Ishikawa (cell line): ENCODE measurements at regions not wholly inside any gene's neighbourhood (a gene's known extent, or its start where the extent isn't known, plus 50 kb on each side); places are given as distances from the start of the nearest gene placed in this dataset.
A peak's percentile ranks its signal among the peaks of the same experiment; 100 is the strongest.

Experiments used
- CEBPB ChIP-seq: IDR thresholded peaks from 2 replicates; pipeline ENCODE4 v1.6.1; 2012
- CREB1 ChIP-seq: IDR thresholded peaks from 2 replicates; pipeline ENCODE4 v1.6.1; 2012; ENCODE audit warnings: low read depth
- EGR1 ChIP-seq: IDR thresholded peaks from 2 replicates; pipeline ENCODE4 v1.6.1; 2012
- EP300 ChIP-seq: IDR thresholded peaks from 2 replicates; pipeline ENCODE4 v1.6.1; 2012; ENCODE audit warnings: borderline replicate concordance
- FOXM1 ChIP-seq: IDR thresholded peaks from 2 replicates; pipeline ENCODE4 v1.6.1; 2012; ENCODE audit warnings: low read depth, borderline replicate concordance
- NFIC ChIP-seq: IDR thresholded peaks from 2 replicates; pipeline ENCODE4 v1.6.1; 2012
- RAD21 ChIP-seq: IDR thresholded peaks from 2 replicates; pipeline ENCODE4 v1.6.1; 2012; ENCODE audit warnings: low read depth
- TAF1 ChIP-seq: IDR thresholded peaks from 2 replicates; pipeline ENCODE4 v1.6.1; 2012; ENCODE audit warnings: low read depth, mild to moderate bottlenecking
- TCF12 ChIP-seq: IDR thresholded peaks from 2 replicates; pipeline ENCODE4 v1.6.1; 2012; ENCODE audit warnings: low read depth
- TEAD4 ChIP-seq: IDR thresholded peaks from 2 replicates; pipeline ENCODE4 v1.6.1; 2012
- YY1 ChIP-seq: IDR thresholded peaks from 2 replicates; pipeline ENCODE4 v1.6.1; 2012; ENCODE audit warnings: low read depth
- ZBTB7A ChIP-seq: IDR thresholded peaks from 2 replicates; pipeline ENCODE4 v1.6.1; 2012; ENCODE audit warnings: low read depth
- TF ChIP-seq, protein P1 (sequence below): IDR thresholded peaks from 2 replicates; pipeline ENCODE4 v1.6.1; 2012
- TF ChIP-seq, protein P2 (sequence below): IDR thresholded peaks from 2 replicates; pipeline ENCODE4 v1.6.1; 2012; ENCODE audit warnings: low read depth, mild to moderate bottlenecking
- TF ChIP-seq, protein P3 (sequence below): IDR thresholded peaks from 2 replicates; pipeline ENCODE4 v1.6.1; 2012

DNA sequence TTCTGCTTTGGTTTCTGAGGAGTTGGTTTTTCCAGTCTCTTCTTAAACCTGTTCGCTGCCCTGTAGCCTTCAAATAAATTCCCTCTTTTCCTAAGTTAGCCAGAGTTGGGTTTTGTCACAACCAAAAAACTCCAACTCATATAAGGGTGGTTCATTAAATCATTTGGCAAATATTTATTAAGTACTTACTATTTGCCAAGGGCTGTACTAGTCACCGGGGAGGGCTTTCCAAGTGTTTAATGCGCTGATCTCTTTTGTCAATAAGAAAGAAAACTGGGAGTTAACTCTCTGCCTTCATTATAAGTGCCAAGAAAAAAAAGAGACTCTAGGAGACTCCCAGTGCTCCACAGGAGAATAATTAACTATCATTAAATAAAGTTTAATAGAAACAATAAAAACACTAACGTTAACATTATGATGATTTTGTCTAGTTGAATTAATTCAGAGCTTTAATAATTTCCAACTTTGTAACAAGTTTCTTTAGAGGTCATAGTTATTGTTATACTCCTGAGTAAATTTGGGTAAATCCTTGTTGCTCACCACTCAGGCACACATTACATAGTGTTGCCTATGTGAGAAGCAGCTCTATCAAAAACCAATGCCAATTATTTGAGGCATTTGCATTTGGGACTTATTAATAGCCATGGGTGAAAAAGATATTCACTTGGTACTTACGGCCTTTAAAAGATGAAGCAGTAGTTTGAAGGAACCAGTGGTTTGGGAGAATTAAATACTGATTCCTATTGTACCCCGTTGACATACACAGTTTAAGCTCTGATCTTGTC, 122.5 kb upstream of the TEX13D start:
- TF ChIP-seq TCF12 (no peak), NFIC (no peak), RAD21 (no peak), YY1 (no peak), EGR1 (no peak), EP300 (no peak), CREB1 (no peak)
- TF ChIP-seq, protein P1, sequence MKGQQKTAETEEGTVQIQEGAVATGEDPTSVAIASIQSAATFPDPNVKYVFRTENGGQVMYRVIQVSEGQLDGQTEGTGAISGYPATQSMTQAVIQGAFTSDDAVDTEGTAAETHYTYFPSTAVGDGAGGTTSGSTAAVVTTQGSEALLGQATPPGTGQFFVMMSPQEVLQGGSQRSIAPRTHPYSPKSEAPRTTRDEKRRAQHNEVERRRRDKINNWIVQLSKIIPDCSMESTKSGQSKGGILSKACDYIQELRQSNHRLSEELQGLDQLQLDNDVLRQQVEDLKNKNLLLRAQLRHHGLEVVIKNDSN = no peak
- TF ChIP-seq, protein P2, sequence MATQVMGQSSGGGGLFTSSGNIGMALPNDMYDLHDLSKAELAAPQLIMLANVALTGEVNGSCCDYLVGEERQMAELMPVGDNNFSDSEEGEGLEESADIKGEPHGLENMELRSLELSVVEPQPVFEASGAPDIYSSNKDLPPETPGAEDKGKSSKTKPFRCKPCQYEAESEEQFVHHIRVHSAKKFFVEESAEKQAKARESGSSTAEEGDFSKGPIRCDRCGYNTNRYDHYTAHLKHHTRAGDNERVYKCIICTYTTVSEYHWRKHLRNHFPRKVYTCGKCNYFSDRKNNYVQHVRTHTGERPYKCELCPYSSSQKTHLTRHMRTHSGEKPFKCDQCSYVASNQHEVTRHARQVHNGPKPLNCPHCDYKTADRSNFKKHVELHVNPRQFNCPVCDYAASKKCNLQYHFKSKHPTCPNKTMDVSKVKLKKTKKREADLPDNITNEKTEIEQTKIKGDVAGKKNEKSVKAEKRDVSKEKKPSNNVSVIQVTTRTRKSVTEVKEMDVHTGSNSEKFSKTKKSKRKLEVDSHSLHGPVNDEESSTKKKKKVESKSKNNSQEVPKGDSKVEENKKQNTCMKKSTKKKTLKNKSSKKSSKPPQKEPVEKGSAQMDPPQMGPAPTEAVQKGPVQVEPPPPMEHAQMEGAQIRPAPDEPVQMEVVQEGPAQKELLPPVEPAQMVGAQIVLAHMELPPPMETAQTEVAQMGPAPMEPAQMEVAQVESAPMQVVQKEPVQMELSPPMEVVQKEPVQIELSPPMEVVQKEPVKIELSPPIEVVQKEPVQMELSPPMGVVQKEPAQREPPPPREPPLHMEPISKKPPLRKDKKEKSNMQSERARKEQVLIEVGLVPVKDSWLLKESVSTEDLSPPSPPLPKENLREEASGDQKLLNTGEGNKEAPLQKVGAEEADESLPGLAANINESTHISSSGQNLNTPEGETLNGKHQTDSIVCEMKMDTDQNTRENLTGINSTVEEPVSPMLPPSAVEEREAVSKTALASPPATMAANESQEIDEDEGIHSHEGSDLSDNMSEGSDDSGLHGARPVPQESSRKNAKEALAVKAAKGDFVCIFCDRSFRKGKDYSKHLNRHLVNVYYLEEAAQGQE = no peak
- TF ChIP-seq, protein P3, sequence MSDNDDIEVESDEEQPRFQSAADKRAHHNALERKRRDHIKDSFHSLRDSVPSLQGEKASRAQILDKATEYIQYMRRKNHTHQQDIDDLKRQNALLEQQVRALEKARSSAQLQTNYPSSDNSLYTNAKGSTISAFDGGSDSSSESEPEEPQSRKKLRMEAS = no peak

DNA sequence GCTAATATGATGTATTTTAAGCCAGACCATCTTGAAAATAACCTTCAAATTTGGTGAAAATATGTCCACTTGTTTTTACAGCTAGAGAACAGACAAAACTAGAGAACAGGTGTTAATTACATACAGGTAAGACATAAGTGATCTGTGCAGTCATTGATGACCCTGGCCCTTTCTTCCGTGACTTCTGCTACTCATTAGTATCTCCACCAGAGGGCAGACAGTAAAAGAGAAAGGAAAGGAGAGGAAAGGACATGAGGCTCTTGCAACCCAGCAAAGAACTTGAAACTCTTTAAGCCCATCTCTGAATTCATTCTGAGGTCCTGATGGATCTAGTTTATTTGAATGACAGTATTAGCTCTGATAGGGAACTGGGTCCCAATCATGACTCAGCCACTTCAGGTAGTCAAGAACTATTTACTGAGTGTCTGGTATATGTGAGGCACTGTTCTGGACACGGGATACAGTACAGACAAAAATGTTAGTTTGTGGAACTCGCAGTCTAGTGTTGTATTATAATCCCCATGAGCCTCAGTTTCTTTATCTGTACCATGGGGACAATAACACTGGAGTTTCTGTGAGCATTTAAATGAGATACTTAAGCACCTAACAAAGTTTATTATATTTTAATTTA, 121.0 kb upstream of the TEX13D start:
- TF ChIP-seq, protein P2 = no peak
- TF ChIP-seq CREB1 = no peak
- TF ChIP-seq YY1 = no peak
- TF ChIP-seq TEAD4 = no peak
- TF ChIP-seq FOXM1 = no peak
- peak; percentile 58 for TF ChIP-seq RAD21
- TF ChIP-seq ZBTB7A = no peak
- no peak for TF ChIP-seq NFIC

DNA sequence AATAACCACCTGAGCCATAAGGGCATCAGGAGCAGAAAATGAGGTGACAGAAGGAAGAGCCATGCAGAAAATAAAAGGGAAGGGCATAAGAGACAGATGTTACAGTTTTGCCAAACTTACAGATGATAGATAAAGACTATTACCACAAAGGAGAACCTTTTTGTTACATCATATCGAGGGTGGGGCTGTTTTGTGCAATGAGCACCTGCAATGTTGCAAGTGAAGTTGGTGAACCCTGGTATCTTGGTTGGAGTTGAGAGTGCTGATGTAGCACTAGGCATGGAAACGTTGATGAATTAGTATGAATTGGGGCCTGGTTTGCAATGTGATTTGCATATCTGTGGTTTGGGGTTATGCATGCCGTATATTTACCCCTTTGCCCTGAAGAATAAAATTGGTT, 119.8 kb upstream of the TEX13D start:
- TF ChIP-seq, protein P2 = no peak
- TF ChIP-seq CEBPB (no peak), TAF1 (no peak), TCF12 (no peak), TEAD4 (no peak), EGR1 (no peak)
- TF ChIP-seq, protein P1 = no peak
- TF ChIP-seq, protein P3 = no peak

GRCh38 chrX:124215786-124216185, 116.7 kb upstream of the TEX13D start:
- TF ChIP-seq CEBPB (no peak), ZBTB7A (no peak), EP300 (no peak), RAD21 (no peak)
